ENCODE measurements at regions not wholly inside any gene's neighbourhood (a gene's known extent, or its start where the extent isn't known, plus 50 kb on each side); places are given as distances from the start of the nearest gene placed in this dataset.
"Not testable (repeated sequence)": the region's sequence is repeated elsewhere in the genome, so short reads cannot be mapped to it uniquely, and the experiment has no call there.

GRCh38 chr17:31645351-31645750 is 213.7 kb downstream of the COPRS start:
- H2AFZ ChIP-seq (ENCODE audit: insufficient read depth, low read length, poor library complexity): no peak overlapping the region
- H3K9me3 ChIP-seq (ENCODE audit: insufficient read depth, low read depth, low read length): peaks cover 13% of the 10 kb centered on the region
- H3K79me2 ChIP-seq (ENCODE audit: control insufficient read depth, insufficient read depth, low read length, poor library complexity): no peaks in the 10 kb centered on the region
- H3K9ac ChIP-seq (ENCODE audit: low read length): no peak overlapping the region
- H3K14ac ChIP-seq (ENCODE audit: low read length): no peak overlapping the region
- no peaks in the 10 kb centered on the region for H3K79me1 ChIP-seq (ENCODE audit: low read length)
- no peaks in the 10 kb centered on the region for H3K36me3 ChIP-seq (ENCODE audit: control insufficient read depth in 1 of 2, insufficient read depth in 2 of 2, low read length in 2 of 2)
- no peak overlapping the region for H3K4me2 ChIP-seq (ENCODE audit: low read length)
- no peak overlapping the region for H4K8ac ChIP-seq (ENCODE audit: low read depth, low read length)
- no peaks in the 10 kb centered on the region for H3K27me3 ChIP-seq (ENCODE audit: insufficient read depth, low read length)
- H2BK5ac ChIP-seq (ENCODE audit: low read depth, low read length, poor library complexity): no peak overlapping the region
- no peak overlapping the region for H2BK12ac ChIP-seq (ENCODE audit: low read length)
- no peak overlapping the region for H3K23ac ChIP-seq (ENCODE audit: low read length)
- no peaks in the 10 kb centered on the region for H3K4me1 ChIP-seq (ENCODE audit: control insufficient read depth in 1 of 2, insufficient read depth in 2 of 2, low read length in 2 of 2)
- H3K4me3 ChIP-seq (ENCODE audit: low read depth, low read length): no peak overlapping the region
- no peak overlapping the region for H3K18ac ChIP-seq (ENCODE audit: low read length)
- no peak overlapping the region for H4K91ac ChIP-seq (ENCODE audit: low read depth, low read length)
- WGBS (ENCODE audit: extremely low coverage, insufficient coverage, insufficient read length): no CpG with 5 or more reads among the region's 3 CpGs
- no peak overlapping the region for H3K27ac ChIP-seq (ENCODE audit: low read depth, low read length)
- no peak overlapping the region for H2BK120ac ChIP-seq (ENCODE audit: insufficient read depth, low read length, poor library complexity)
- H2AK5ac ChIP-seq (ENCODE audit: low read length): no peak overlapping the region
- no peak for DNase-seq
- no peak overlapping the region for H3K4ac ChIP-seq (ENCODE audit: low read depth, low read length)
- H4K12ac ChIP-seq (ENCODE audit: low read depth, low read length): no peak overlapping the region

- H3K9ac ChIP-seq (ENCODE audit: low read length): no peak overlapping the region
- no peak overlapping the region for H3K4ac ChIP-seq (ENCODE audit: low read depth, low read length)
- H2AK5ac ChIP-seq (ENCODE audit: low read length): no peak overlapping the region
- no peaks in the 10 kb centered on the region for H3K79me1 ChIP-seq (ENCODE audit: low read length)
- no peaks in the 10 kb centered on the region for H3K79me2 ChIP-seq (ENCODE audit: control insufficient read depth, insufficient read depth, low read length, poor library complexity)
- H3K4me3 ChIP-seq (ENCODE audit: low read depth, low read length): no peak overlapping the region
- no peak overlapping the region for H3K4me2 ChIP-seq (ENCODE audit: low read length)
- H3K27me3 ChIP-seq (ENCODE audit: insufficient read depth, low read length): no peaks in the 10 kb centered on the region
- DNase-seq: peak; percentile 13 to 40
- no peaks in the 10 kb centered on the region for H3K36me3 ChIP-seq (ENCODE audit: control insufficient read depth in 1 of 2, insufficient read depth in 2 of 2, low read length in 2 of 2)
- H3K27ac ChIP-seq (ENCODE audit: low read depth, low read length): no peak overlapping the region
- H3K23ac ChIP-seq (ENCODE audit: low read length): no peak overlapping the region
- H2AFZ ChIP-seq (ENCODE audit: insufficient read depth, low read length, poor library complexity): no peak overlapping the region
- H3K14ac ChIP-seq (ENCODE audit: low read length): no peak overlapping the region
- H3K4me1 ChIP-seq (ENCODE audit: control insufficient read depth in 1 of 2, insufficient read depth in 2 of 2, low read length in 2 of 2): no peaks in the 10 kb centered on the region
- no peak overlapping the region for H2BK5ac ChIP-seq (ENCODE audit: low read depth, low read length, poor library complexity)
- no peak overlapping the region for H3K18ac ChIP-seq (ENCODE audit: low read length)
- WGBS (ENCODE audit: extremely low coverage, insufficient coverage, insufficient read length): no CpG with 5 or more reads among the region's 3 CpGs
- no peak overlapping the region for H4K91ac ChIP-seq (ENCODE audit: low read depth, low read length)
- no peak overlapping the region for H4K12ac ChIP-seq (ENCODE audit: low read depth, low read length)
- H2BK12ac ChIP-seq (ENCODE audit: low read length): no peak overlapping the region
- no peak overlapping the region for H2BK120ac ChIP-seq (ENCODE audit: insufficient read depth, low read length, poor library complexity)
- peaks cover 4% of the 10 kb centered on the region for H3K9me3 ChIP-seq (ENCODE audit: insufficient read depth, low read depth, low read length)
- H4K8ac ChIP-seq (ENCODE audit: low read depth, low read length): no peak overlapping the region
These were observed 227.3 kb downstream of the COPRS start for GRCh38 chr17:31631766-31632165.

GRCh38 chr17:31630866-31631265 is 228.2 kb downstream of the COPRS start:
- not testable (repeated sequence) for H3K4me2 ChIP-seq (ENCODE audit: low read length); DNase-seq; H4K91ac ChIP-seq (ENCODE audit: low read depth, low read length); H2BK120ac ChIP-seq (ENCODE audit: insufficient read depth, low read length, poor library complexity); H3K4ac ChIP-seq (ENCODE audit: low read depth, low read length); H3K79me2 ChIP-seq (ENCODE audit: control insufficient read depth, insufficient read depth, low read length, poor library complexity); H3K27ac ChIP-seq (ENCODE audit: low read depth, low read length); H3K4me3 ChIP-seq (ENCODE audit: low read depth, low read length); H3K23ac ChIP-seq (ENCODE audit: low read length); H3K79me1 ChIP-seq (ENCODE audit: low read length); H3K18ac ChIP-seq (ENCODE audit: low read length); H3K36me3 ChIP-seq (ENCODE audit: control insufficient read depth in 1 of 2, insufficient read depth in 2 of 2, low read length in 2 of 2); H2BK5ac ChIP-seq (ENCODE audit: low read depth, low read length, poor library complexity); H3K4me1 ChIP-seq (ENCODE audit: control insufficient read depth in 1 of 2, insufficient read depth in 2 of 2, low read length in 2 of 2); H4K8ac ChIP-seq (ENCODE audit: low read depth, low read length); H2AFZ ChIP-seq (ENCODE audit: insufficient read depth, low read length, poor library complexity); H3K9me3 ChIP-seq (ENCODE audit: insufficient read depth, low read depth, low read length); H3K14ac ChIP-seq (ENCODE audit: low read length); H3K27me3 ChIP-seq (ENCODE audit: insufficient read depth, low read length); H4K12ac ChIP-seq (ENCODE audit: low read depth, low read length); H3K9ac ChIP-seq (ENCODE audit: low read length); H2AK5ac ChIP-seq (ENCODE audit: low read length); H2BK12ac ChIP-seq (ENCODE audit: low read length)
- no CpG with 5 or more reads among the region's 8 CpGs for WGBS (ENCODE audit: extremely low coverage, insufficient coverage, insufficient read length)

- H3K4me2 ChIP-seq (ENCODE audit: low read length): no peak overlapping the region
These were observed 229.2 kb downstream of the COPRS start for GRCh38 chr17:31629696-31630470.

More at GRCh38 chr17:31629696-31630470, 229.2 kb downstream of the COPRS start:
- Histone ChIP-seq H3K9ac (ENCODE audit: low read length) (no peak overlapping the region), H3K18ac (ENCODE audit: low read length) (no peak overlapping the region), H4K12ac (ENCODE audit: low read depth, low read length) (no peak overlapping the region), H3K14ac (ENCODE audit: low read length) (no peak overlapping the region), H4K8ac (ENCODE audit: low read depth, low read length) (no peak overlapping the region), H2AFZ (ENCODE audit: insufficient read depth, low read length, poor library complexity) (no peak overlapping the region), H3K79me1 (ENCODE audit: low read length) (no peaks in the 10 kb centered on the region), H2AK5ac (ENCODE audit: low read length) (no peak overlapping the region), H2BK12ac (ENCODE audit: low read length) (no peak overlapping the region), H3K79me2 (ENCODE audit: control insufficient read depth, insufficient read depth, low read length, poor library complexity) (no peaks in the 10 kb centered on the region), H3K36me3 (ENCODE audit: control insufficient read depth in 1 of 2, insufficient read depth in 2 of 2, low read length in 2 of 2) (no peaks in the 10 kb centered on the region), H3K27me3 (ENCODE audit: insufficient read depth, low read length) (no peaks in the 10 kb centered on the region), H3K4ac (ENCODE audit: low read depth, low read length) (no peak overlapping the region), H3K23ac (ENCODE audit: low read length) (no peak overlapping the region), H4K91ac (ENCODE audit: low read depth, low read length) (no peak overlapping the region), H3K27ac (ENCODE audit: low read depth, low read length) (no peak overlapping the region), H2BK5ac (ENCODE audit: low read depth, low read length, poor library complexity) (no peak overlapping the region), H3K9me3 (ENCODE audit: insufficient read depth, low read depth, low read length) (peaks cover 4% of the 10 kb centered on the region), H2BK120ac (ENCODE audit: insufficient read depth, low read length, poor library complexity) (no peak overlapping the region), H3K4me3 (ENCODE audit: low read depth, low read length) (peak overlapping the region; percentile 10), H3K4me1 (ENCODE audit: control insufficient read depth in 1 of 2, insufficient read depth in 2 of 2, low read length in 2 of 2) (no peaks in the 10 kb centered on the region)
- no peak for DNase-seq
- no CpG with 5 or more reads among the region's 8 CpGs for WGBS (ENCODE audit: extremely low coverage, insufficient coverage, insufficient read length)

Measured in trophoblast cell (in vitro differentiated cells and primary cell).